ENCODE measurements at regions not wholly inside any gene's neighbourhood (a gene's known extent, or its start where the extent isn't known, plus 50 kb on each side); places are given as distances from the start of the nearest gene placed in this dataset.

DNA sequence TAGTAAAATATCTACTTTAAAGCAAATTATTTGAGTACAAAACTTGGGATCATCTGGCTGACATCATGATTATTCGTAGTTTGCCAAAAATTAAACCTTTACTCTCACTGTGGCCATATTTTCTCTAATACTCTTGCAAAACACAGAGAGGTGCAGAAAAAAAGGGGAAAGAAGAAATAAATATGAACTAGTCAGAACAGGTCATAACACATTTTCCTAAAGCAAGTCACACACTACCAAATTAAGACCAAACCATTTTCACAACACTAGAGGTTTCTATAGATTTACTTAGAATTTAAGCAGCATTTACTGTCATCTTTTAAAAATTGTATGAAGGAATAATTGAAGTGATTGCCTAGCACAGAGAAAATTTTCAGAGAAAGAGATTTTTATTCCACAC, 726.1 kb downstream of the SORCS1 start:
- TF ChIP-seq, protein P1, sequence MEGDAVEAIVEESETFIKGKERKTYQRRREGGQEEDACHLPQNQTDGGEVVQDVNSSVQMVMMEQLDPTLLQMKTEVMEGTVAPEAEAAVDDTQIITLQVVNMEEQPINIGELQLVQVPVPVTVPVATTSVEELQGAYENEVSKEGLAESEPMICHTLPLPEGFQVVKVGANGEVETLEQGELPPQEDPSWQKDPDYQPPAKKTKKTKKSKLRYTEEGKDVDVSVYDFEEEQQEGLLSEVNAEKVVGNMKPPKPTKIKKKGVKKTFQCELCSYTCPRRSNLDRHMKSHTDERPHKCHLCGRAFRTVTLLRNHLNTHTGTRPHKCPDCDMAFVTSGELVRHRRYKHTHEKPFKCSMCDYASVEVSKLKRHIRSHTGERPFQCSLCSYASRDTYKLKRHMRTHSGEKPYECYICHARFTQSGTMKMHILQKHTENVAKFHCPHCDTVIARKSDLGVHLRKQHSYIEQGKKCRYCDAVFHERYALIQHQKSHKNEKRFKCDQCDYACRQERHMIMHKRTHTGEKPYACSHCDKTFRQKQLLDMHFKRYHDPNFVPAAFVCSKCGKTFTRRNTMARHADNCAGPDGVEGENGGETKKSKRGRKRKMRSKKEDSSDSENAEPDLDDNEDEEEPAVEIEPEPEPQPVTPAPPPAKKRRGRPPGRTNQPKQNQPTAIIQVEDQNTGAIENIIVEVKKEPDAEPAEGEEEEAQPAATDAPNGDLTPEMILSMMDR (IDR thresholded peaks at IDR 0.05; ENCODE audit: low read depth, low read length): no peak
- no peak for TF ChIP-seq EZH2phosphoT487 (IDR thresholded peaks at IDR 0.05; ENCODE audit: low read depth)

Data from OCI-LY3 (cell line).